NCI-H2171 (cell line): ENCODE measurements at regions not wholly inside any gene's neighbourhood (a gene's known extent, or its start where the extent isn't known, plus 50 kb on each side); places are given as distances from the start of the nearest gene placed in this dataset.
"Not testable (repeated sequence)": the region's sequence is repeated elsewhere in the genome, so short reads cannot be mapped to it uniquely, and the experiment has no call there.

Experiments used
- DNase-seq: peaks from one replicate; lab custom pipeline; 2025; lab: John Stamatoyannopoulos, UW

GRCh38 chrX:896256-896655 lies 265.7 kb downstream of the SHOX start:
- DNase-seq = no peak

- DNase-seq = no peak
Measured at GRCh38 chrX:889966-890651, 259.5 kb downstream of the SHOX start.

GRCh38 chrX:887724-888123 lies 257.1 kb downstream of the SHOX start:
- DNase-seq = not testable (repeated sequence)

- DNase-seq = no peak
Measured at GRCh38 chrX:883588-883987, 253.0 kb downstream of the SHOX start.

- not testable (repeated sequence) for DNase-seq
Measured at GRCh38 chrX:879756-880698, 249.4 kb downstream of the SHOX start.

GRCh38 chrX:874061-874460 lies 243.5 kb downstream of the SHOX start:
- DNase-seq = no peak

GRCh38 chrX:873016-873415 lies 242.4 kb downstream of the SHOX start:
- DNase-seq = no peak

- no peak for DNase-seq
Measured at GRCh38 chrX:872090-872489, 241.5 kb downstream of the SHOX start.

GRCh38 chrX:871626-872025 lies 241.0 kb downstream of the SHOX start:
- no peak for DNase-seq

- DNase-seq = no peak
Measured at GRCh38 chrX:867966-868647, 237.5 kb downstream of the SHOX start.

- no peak for DNase-seq
Measured at GRCh38 chrX:867502-867901, 236.9 kb downstream of the SHOX start.

- DNase-seq = no peak
Measured at GRCh38 chrX:866441-866990, 235.9 kb downstream of the SHOX start.

GRCh38 chrX:865422-865821 lies 234.8 kb downstream of the SHOX start:
- DNase-seq = no peak

GRCh38 chrX:861921-862320 lies 231.3 kb downstream of the SHOX start:
- no peak for DNase-seq

- no peak for DNase-seq
Measured at GRCh38 chrX:861340-861890, 230.8 kb downstream of the SHOX start.

GRCh38 chrX:859329-859728 lies 228.7 kb downstream of the SHOX start:
- DNase-seq = no peak

- DNase-seq = no peak
Measured at GRCh38 chrX:858542-859078, 228.0 kb downstream of the SHOX start.

GRCh38 chrX:857376-857775 lies 226.8 kb downstream of the SHOX start:
- DNase-seq = no peak

GRCh38 chrX:856566-857290 lies 226.1 kb downstream of the SHOX start:
- no peak for DNase-seq

GRCh38 chrX:853304-853703 lies 222.7 kb downstream of the SHOX start:
- no peak for DNase-seq

GRCh38 chrX:850471-850916 lies 219.9 kb downstream of the SHOX start:
- no peak for DNase-seq
